HCT116 (cell line): ENCODE measurements at regions not wholly inside any gene's neighbourhood (a gene's known extent, or its start where the extent isn't known, plus 50 kb on each side); places are given as distances from the start of the nearest gene placed in this dataset.
"Not testable (repeated sequence)": the region's sequence is repeated elsewhere in the genome, so short reads cannot be mapped to it uniquely, and the experiment has no call there.

Source experiments
- ATAC-seq: fragments of 200-7000 bp; cut with Tn5 transposase; 2 replicates; pipeline ENCODE4 v1.9.1; 2020; ENCODE audit warnings: mild to moderate bottlenecking, moderate library complexity
- BruUV-seq: library from RNA; stranded (reverse); fragments of 400-500 nt; replicated peaks from 2 replicates; lab custom pipeline; 2021; lab: Mats Ljungman, UMichigan
- CTCF ChIA-PET: fragments of 300-600 bp; sonication (Branson Sonifier 250); formaldehyde crosslinking; loops from one replicate; lab custom pipeline; 2021; ENCODE audit warnings: antibody characterized with exemption; lab: Charles Lee
- POLR2A ChIA-PET: fragments of 300-600, 350-600 bp; sonication (Branson Sonifier 250); formaldehyde crosslinking; loops from one replicate; lab custom pipeline; 2021; ENCODE audit warnings: antibody characterized with exemption; lab: Charles Lee
- RAD21 ChIA-PET, 2 experiments: fragments of 300-600 bp; sonication (Branson Sonifier 250); formaldehyde crosslinking; loops; one replicate each; lab custom pipeline; 2023; ENCODE audit warnings: low total read pairs in 2 of 2; ENCODE audit not compliant: uncharacterized antibody in 2 of 2, unreplicated experiment in 2 of 2, low non-redundant PET in 1 of 2; lab: Charles Lee
- DNase-seq: peaks from one replicate; pipeline ENCODE4 v3.0.0-alpha.2; 2010; ENCODE audit warnings: low read depth, low spot score
- H2AFZ ChIP-seq: fragments of 200-600 bp; shearing (Covaris generic), sonication (generic); 2 replicates; pipeline ENCODE4 v1.6.1; 2017; ENCODE audit warnings: low read depth, mixed run types, mixed read lengths, antibody characterized with exemption, low read length; ENCODE audit not compliant: poor library complexity, severe bottlenecking
- H3K27ac ChIP-seq: 2 replicates; pipeline ENCODE4 v1.5.1; 2012; ENCODE audit warnings: low read depth, low read length
- H3K27me3 ChIP-seq: fragments of 200-600 bp; sonication (generic); 2 replicates; pipeline ENCODE4 v1.6.1; 2016; ENCODE audit warnings: mixed run types, low read length, mixed read lengths; ENCODE audit not compliant: insufficient read depth
- H3K36me3 ChIP-seq, 2 experiments: fragments of 200-500 bp in 1 of 2; fragments of 200-600 bp in 1 of 2; sonication (Bioruptor generic) in 1 of 2; sonication (generic) in 1 of 2; 2 replicates each; pipeline versions ENCODE4 v1.5.1 to v1.6.1; 2014 to 2016; ENCODE audit warnings: low read length in 2 of 2, inconsistent platforms in 1 of 2, mixed read lengths in 1 of 2, mixed run types in 1 of 2; ENCODE audit not compliant: insufficient read depth in 2 of 2, control insufficient read depth in 1 of 2
- H3K4me1 ChIP-seq, 2 experiments: fragments of 200-600 bp in 1 of 2; sonication (generic) in 1 of 2; 2 replicates each; pipeline versions ENCODE4 v1.5.1 to v1.6.1; 2012 to 2017; ENCODE audit warnings: low read length in 2 of 2, inconsistent platforms in 1 of 2, mild to moderate bottlenecking in 1 of 2, mixed read lengths in 1 of 2, mixed run types in 1 of 2, moderate library complexity in 1 of 2; ENCODE audit not compliant: insufficient read depth in 2 of 2, control insufficient read depth in 1 of 2
- H3K4me2 ChIP-seq: fragments of 200-600 bp; sonication (generic); 2 replicates; pipeline ENCODE4 v1.6.1; 2017; ENCODE audit warnings: mixed run types, low read length, mixed read lengths
- H3K4me3 ChIP-seq, 2 experiments: fragments of 200-600 bp in 1 of 2; sonication (generic) in 1 of 2; replicated peaks in 1 of 2; 2 replicates each; pipeline ENCODE4 v1.5.1; 2011 to 2016; ENCODE audit warnings: low read length in 2 of 2, control low read depth in 1 of 2, low read depth in 1 of 2, mild to moderate bottlenecking in 1 of 2, mixed read lengths in 1 of 2, mixed run types in 1 of 2
- H3K79me2 ChIP-seq: fragments of 200-600 bp; sonication (generic); 2 replicates; pipeline ENCODE4 v1.6.1; 2017; ENCODE audit warnings: mild to moderate bottlenecking, mixed run types, low read length, moderate library complexity, mixed read lengths; ENCODE audit not compliant: insufficient read depth
- H3K9ac ChIP-seq: fragments of 200-600 bp; sonication (generic); 2 replicates; pipeline ENCODE4 v1.6.1; 2016; ENCODE audit warnings: low read length, mixed read lengths
- H3K9me2 ChIP-seq: fragments of 200-600 bp; sonication (generic), shearing (Covaris generic); 2 replicates; pipeline ENCODE4 v1.6.1; 2017; ENCODE audit warnings: mixed run types, mild to moderate bottlenecking, moderate library complexity; ENCODE audit not compliant: insufficient read depth
- H3K9me3 ChIP-seq, 2 experiments: fragments of 200-500 bp in 1 of 2; fragments of 200-600 bp in 1 of 2; sonication (Bioruptor generic) in 1 of 2; sonication (generic) in 1 of 2; 2 replicates each; pipeline ENCODE4 v1.6.1; 2014 to 2017; ENCODE audit warnings: low read length in 2 of 2, mixed read lengths in 2 of 2, inconsistent platforms in 1 of 2, low read depth in 1 of 2, mild to moderate bottlenecking in 1 of 2, mixed run types in 1 of 2, moderate library complexity in 1 of 2; ENCODE audit not compliant: control insufficient read depth in 1 of 2, insufficient read depth in 1 of 2
- H4K20me1 ChIP-seq: fragments of 200-600 bp; sonication (generic), shearing (Covaris generic); 2 replicates; pipeline ENCODE4 v1.6.1; 2017; ENCODE audit warnings: mixed run types, mild to moderate bottlenecking, moderate library complexity; ENCODE audit not compliant: insufficient read depth
- CEBPB ChIP-seq: IDR thresholded peaks from 2 replicates; pipeline ENCODE4 v1.6.1; 2012; ENCODE audit warnings: low read depth
- EGR1 ChIP-seq: IDR thresholded peaks from 2 replicates; pipeline ENCODE4 v1.6.1; 2012; ENCODE audit warnings: low read depth
- POLR2AphosphoS5 ChIP-seq: IDR thresholded peaks from 2 replicates; pipeline ENCODE4 v1.6.1; 2011; ENCODE audit warnings: mild to moderate bottlenecking, low read depth, low read length, moderate library complexity
- RAD21 ChIP-seq: IDR thresholded peaks from 2 replicates; pipeline ENCODE4 v1.6.1; 2012; ENCODE audit warnings: low read depth, mild to moderate bottlenecking
- REST ChIP-seq: IDR thresholded peaks from 2 replicates; pipeline ENCODE4 v1.6.1; 2012; ENCODE audit warnings: low read depth
- SRF ChIP-seq: IDR thresholded peaks from 2 replicates; pipeline ENCODE4 v1.6.1; 2012; ENCODE audit warnings: low read depth
- intact Hi-C: fragments of 100-400 bp; cut with micrococcal nuclease; formaldehyde crosslinking; loops from 2 replicates; pipeline ENCODE4 v1.10.0; 2022

- Histone ChIP-seq H3K27me3 (no peaks in the 10 kb centered on the region), H3K4me1 (no peaks in the 10 kb centered on the region), H3K36me3 (no peaks in the 10 kb centered on the region)
- TF ChIP-seq EGR1 = no peak
- TF ChIP-seq RAD21 = no peak
- TF ChIP-seq CEBPB = no peak
- no peak for TF ChIP-seq SRF
- no peak for TF ChIP-seq POLR2AphosphoS5
- TF ChIP-seq, all 23 proteins: peak for 0
- no peak overlapping the region for H2AFZ ChIP-seq
- POLR2A ChIA-PET = no interaction called here
- RAD21 ChIA-PET = no interaction called here
- no peak overlapping the region for H3K4me3 ChIP-seq
- intact Hi-C loops = no loop called here
- H3K9me2 ChIP-seq = no peaks in the 10 kb centered on the region
- no peak overlapping the region for H3K9ac ChIP-seq
- no peak overlapping the region for H3K27ac ChIP-seq
- H3K4me2 ChIP-seq = no peak overlapping the region
- CTCF ChIA-PET = no interaction called here
- no peak for DNase-seq
- no peaks in the 10 kb centered on the region for H4K20me1 ChIP-seq
- no peaks in the 10 kb centered on the region for H3K9me3 ChIP-seq
- H3K79me2 ChIP-seq = no peaks in the 10 kb centered on the region
- BruUV-seq = no TSS peak
- ATAC-seq = no peak
These were observed 117.6 kb downstream of the ZNF467 start for GRCh38 chr7:149655784-149656183.

- RAD21 ChIA-PET = no interaction called here
- no peaks in the 10 kb centered on the region for H4K20me1 ChIP-seq
- H3K4me1 ChIP-seq = no peaks in the 10 kb centered on the region
- POLR2A ChIA-PET = no interaction called here
- no peaks in the 10 kb centered on the region for H3K9me2 ChIP-seq
- H2AFZ ChIP-seq = no peak overlapping the region
- CTCF ChIA-PET = no interaction called here
- DNase-seq (no peak), ATAC-seq (no peak)
- no peaks in the 10 kb centered on the region for H3K9me3 ChIP-seq
- H3K4me2 ChIP-seq = no peak overlapping the region
- H3K27ac ChIP-seq = no peak overlapping the region
- no peak overlapping the region for H3K9ac ChIP-seq
- H3K79me2 ChIP-seq = no peaks in the 10 kb centered on the region
- no peaks in the 10 kb centered on the region for H3K36me3 ChIP-seq
- TF ChIP-seq REST (no peak), SRF (no peak)
- TF ChIP-seq, all 23 proteins: peak for 0
- no peaks in the 10 kb centered on the region for H3K27me3 ChIP-seq
- no TSS peak for BruUV-seq
- intact Hi-C loops = no loop called here
- H3K4me3 ChIP-seq = no peak overlapping the region
These were observed 118.8 kb downstream of the ZNF467 start for GRCh38 chr7:149654588-149654987.

GRCh38 chr7:149650190-149650589 is 123.2 kb downstream of the ZNF467 start:
- CTCF ChIA-PET = interaction anchor here (1.0 kb wide), 1 partner anchor 24 kb away, joined by 3 read pairs; no protein-coding TSS in a partner anchor
- BruUV-seq, POLR2A ChIA-PET, H3K27me3 ChIP-seq, H4K20me1 ChIP-seq, H3K4me2 ChIP-seq, H2AFZ ChIP-seq, H3K79me2 ChIP-seq, RAD21 ChIA-PET, H3K9ac ChIP-seq, H3K4me1 ChIP-seq, H3K4me3 ChIP-seq, H3K27ac ChIP-seq, H3K9me3 ChIP-seq, ATAC-seq, H3K36me3 ChIP-seq, intact Hi-C loops, DNase-seq, H3K9me2 ChIP-seq: not testable (repeated sequence)
